Muscle of back (tissue), 3 donors: ENCODE measurements at regions not wholly inside any gene's neighbourhood (a gene's known extent, or its start where the extent isn't known, plus 50 kb on each side); places are given as distances from the start of the nearest gene placed in this dataset.

Experiments
- DNase-seq, 3 donors: peaks; one replicate each; pipeline versions ENCODE4 v3.0.0 to v3.0.0-alpha.2; 2013

- no peak for DNase-seq
These were observed 51.4 kb upstream of the ITM2B start for GRCh38 chr13:48181482-48182145.

DNA sequence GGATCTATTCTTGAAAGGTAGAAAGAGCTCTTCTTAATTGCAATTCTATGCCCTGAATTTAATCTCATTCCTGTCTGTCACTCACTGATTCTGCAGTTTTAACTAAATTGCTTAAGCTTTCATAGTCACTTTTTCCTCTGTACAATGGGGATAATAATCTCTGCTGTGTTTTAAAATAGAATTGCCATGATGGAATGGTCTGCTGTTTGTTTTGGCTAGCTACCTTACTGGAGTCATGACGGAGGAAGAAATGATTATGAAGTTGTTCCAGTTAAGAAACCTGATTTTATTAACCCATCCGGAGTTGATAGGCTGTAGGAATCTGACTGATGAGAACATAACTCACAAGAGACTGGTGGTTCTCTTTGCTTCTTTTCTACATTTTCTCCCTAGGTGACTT is 54.9 kb upstream of the ITM2B start:
- DNase-seq, result no peak

DNA sequence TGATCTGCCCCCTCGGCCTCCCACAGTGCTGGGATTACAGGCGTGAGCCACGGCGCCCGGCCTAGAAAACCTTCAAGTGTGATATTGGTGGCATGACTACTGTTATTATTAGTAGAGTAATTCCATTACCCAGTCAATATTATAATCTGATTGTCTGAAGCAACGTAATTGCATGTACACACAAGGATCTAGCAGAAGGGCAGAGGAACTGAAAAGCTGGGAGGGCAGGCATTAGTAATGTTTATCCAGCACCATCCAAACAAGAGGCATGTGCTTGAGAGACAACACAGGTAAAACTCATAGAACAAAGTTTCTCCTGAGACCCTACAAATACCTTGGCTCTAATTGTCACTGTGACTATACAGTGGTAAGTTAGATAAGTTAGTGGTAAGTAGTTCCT is 56.2 kb upstream of the ITM2B start:
- DNase-seq, result no peak

DNA sequence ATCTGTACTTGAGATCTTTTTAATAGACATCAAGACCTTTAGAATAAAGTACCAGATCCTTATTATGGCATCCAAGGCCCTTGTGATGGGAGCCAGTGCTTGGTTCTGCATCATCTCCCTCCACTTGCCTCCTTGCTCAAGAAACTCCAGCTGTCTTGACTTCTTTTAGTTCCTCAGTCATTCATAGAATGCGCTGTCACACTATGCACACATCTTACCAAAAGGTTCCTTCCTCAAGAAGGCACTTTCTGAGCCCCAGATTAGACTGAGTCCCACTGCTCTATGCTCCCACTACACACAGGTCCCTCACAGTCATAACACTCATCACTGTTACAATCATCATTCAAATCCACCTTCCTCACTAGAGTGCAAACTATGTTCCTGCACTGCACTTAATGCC is 57.8 kb upstream of the ITM2B start:
- DNase-seq, result no peak

- no peak for DNase-seq
These were observed 65.1 kb upstream of the ITM2B start for GRCh38 chr13:48167866-48168265.

GRCh38 chr13:48165727-48166126 is 67.3 kb upstream of the ITM2B start:
- DNase-seq, result no peak

DNA sequence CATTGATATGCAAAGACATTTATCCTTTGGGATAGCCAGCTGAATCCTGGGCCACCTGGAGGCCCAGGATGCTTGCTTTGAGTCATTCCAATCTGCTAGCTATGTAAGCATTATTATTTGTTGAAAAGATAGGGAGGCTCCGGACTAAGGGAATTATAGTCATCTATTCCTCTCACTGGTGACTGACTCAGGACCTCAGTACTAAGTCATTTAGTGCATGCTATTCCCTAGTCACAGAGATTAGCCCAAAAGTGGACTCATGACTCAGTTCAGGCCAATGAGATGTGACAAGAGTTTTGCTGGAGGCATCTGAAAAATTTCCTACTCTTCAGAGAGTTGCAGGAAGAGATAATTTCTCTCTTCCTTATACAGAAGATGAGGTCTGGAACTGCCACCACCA is 67.9 kb upstream of the ITM2B start:
- DNase-seq, result no peak

GRCh38 chr13:48163061-48163460 is 68.2 kb upstream of the MED4 start:
- DNase-seq, result peak in 1 of 3 donors; percentile 35

DNA sequence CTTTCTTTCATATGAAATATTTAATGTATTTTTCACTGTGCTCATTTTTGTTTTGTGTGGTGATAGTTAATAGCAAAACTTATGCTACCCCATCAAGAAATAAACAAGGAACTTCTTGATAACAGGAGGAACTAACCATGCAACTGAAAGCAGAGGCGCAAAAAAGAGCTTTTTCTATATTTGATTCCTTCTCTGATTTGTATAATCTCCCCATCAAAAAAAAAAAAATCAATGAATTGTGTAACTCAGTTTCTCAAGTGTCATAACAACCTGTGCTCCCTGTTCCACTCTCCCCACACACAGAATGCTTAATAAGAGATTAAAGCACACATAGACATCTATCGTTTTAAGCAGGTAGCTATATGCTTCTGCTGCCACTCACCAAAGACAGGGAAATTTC is 67.3 kb upstream of the MED4 start:
- no peak for DNase-seq

DNA sequence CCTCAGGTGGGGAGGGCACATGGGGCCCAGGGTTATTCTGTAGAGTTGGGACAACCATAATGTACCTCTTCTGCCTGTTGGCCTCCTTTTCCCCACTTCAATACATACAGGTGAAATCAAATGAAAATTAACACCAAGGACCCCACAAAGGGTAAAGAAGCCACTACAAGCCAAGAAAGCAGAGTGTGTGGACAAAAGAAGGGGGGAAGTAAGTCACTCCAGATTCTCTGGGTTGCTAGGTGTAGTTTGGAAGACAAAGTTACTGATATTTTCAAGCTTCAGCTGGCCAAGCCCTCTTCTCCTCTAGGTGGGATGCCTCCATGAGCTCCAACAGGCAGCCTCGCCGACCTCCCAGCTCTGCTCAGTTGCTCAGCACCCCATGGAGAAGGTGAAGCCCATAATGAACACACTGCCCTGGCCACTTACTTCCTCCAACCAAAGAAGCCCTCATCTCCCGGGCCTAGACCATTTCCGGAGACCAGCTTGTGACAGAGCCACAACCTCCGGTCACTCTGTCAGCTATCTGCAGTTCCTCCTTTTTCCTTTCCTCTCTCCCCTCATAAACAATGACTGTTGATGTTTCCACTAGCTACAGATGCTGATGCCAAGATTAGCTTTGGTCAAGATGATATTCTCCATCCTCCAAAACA is 66.8 kb upstream of the MED4 start:
- DNase-seq, result peak in 2 of 3 donors; percentile 27 to 52

DNA sequence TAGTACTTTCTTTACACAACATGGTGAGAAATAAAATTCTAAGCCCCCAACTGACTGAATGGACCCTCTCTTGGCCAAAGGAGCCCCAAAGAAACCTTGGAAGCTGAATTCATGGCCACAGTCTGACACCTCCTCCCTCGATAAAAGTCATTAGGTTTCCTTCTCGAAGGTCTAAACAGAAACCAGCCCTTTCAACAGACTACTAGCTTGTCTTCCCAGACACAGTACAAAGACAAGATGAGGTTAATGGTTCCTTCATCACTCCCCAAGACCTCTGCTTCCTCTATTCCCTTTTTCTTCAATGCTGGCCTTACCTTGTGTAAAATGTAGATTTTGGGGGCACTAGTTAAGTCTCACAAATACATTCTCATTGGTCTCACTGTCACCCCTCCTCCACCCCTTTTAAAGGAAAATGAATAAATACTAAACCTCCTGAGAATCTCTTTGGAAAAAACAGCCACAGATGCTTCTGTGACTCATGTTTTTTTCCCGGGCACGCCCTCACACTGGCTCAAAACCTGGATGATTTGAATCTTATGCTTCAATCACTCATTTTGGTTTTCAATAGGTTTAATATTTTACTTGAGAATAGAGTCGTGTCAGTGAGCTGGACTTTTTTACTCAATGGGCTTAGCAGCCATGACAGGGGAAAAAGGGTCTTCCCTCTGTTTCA is 65.8 kb upstream of the MED4 start:
- DNase-seq, result peak in 2 of 3 donors; percentile 33 to 42

DNA sequence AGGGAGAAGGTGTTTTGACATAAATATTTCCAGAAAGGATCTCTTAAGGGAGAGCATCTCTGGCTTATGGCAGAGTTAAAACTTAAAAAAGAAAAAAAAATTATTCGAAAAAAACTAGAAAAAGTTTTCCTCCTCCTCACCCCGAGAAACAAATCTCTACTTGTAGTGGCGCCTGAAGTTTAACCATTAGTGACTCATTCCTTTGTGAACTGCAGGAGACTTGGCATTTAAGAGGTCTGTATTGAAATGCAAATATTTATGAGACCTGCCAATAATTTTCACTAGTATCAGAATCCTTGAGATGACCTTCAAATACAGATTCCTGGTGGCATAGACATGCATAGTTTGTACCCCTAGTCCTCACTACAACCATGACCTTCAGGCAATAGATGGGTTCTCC is 64.9 kb upstream of the MED4 start:
- DNase-seq, result no peak

DNA sequence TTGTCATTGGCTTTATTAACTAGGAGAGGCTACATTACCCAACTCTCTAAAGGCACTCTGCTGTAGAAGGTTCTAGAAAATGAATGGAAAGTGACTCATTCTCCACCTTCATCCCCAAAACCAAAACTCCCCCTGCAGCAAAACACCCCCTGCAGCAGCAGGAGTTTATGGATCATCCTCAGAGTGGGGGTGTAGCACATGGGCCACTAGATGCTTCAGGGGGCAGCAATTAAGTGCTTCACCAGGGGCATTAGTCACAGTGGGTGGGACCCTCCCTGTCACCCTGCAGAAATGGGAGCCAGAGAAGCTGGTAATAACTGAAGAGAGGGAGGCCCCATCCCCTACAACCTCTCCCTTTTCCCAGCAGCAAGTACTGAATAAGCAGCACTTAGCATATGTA is 64.5 kb upstream of the MED4 start:
- no peak for DNase-seq

GRCh38 chr13:48158915-48159314 is 64.0 kb upstream of the MED4 start:
- no peak for DNase-seq

DNA sequence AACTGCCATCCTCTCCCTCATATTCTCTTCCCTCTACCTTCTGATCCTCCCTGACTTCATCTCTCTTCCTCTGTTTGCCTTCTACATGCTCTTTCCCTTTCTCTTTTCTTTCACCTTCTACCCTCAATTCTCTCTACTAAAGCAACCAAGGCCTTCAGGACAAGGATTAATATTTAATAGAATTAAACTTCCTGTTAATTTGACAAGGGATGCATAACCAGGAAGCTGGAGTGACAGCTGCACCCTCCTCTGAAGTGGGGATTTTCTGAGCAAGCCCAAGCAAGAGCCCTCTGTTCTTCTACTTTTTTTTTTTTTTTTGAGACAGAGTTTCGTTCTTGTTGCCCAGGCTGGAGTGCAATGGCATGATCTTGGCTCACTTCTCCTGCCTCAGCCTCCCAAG is 63.4 kb upstream of the MED4 start:
- no peak for DNase-seq

DNA sequence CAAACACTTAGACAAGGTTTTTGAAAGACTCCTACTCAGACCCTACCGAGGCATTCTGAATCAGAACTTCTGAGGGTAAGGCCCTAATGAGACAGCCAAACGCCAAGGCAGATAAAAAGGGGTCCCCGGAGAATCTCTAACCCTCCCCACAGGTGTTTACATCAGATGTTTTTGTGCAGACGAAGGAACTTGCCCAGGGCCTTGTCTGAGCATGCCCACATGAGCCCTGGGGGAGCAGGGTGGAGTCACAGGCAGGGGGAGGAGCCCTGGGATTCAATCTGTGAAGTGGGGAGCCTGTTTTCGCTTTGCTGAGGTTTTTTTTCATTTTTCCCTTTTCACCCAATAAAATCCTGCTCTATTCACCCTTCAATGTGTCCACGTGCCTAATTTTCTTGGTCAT is 61.6 kb upstream of the MED4 start:
- no peak for DNase-seq

- DNase-seq, result no peak
These were observed 60.9 kb upstream of the MED4 start for GRCh38 chr13:48155848-48156247.

GRCh38 chr13:48154671-48155070 is 59.8 kb upstream of the MED4 start:
- no peak for DNase-seq

GRCh38 chr13:48153186-48153585 is 58.3 kb upstream of the MED4 start:
- DNase-seq, result no peak

DNA sequence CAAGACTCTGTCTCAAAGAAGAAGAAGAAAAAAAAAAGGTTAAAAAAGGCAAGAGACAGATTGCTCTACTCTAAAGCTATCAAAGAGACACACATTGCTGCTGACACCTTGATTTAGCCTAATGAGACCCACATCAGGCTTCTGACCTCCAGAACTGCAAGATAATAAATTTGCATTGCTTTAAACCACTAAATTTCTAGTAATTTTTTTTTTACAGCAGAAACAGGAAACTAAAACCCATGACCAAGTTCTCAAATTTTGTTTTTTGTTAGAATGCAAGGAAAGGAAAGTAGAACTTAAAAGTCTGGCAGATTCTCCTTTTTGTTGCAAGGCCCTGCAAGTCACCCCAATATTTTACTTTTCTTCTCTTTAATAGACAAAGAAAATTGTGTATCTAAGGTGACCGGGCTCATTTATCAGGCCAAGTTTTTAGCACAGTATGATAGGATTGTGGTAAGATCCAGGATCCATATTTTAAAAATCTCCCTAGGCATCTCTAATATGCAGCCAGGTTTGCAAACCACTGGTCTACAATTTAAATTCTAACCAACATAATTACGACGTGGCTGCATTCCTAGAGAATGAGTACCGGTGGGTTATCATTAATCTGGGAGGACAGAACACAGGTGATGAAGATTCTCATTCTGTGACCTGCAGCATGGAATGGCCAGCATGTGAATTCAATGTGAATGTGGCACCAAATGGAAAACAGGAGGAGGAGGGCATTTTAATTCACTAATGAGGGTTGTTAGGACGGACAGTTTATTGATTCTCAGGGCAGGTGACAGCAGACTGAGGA is 56.7 kb upstream of the MED4 start:
- no peak for DNase-seq

- no peak for DNase-seq
These were observed 53.5 kb upstream of the MED4 start for GRCh38 chr13:48148454-48148853.

- DNase-seq, result no peak
These were observed 51.7 kb upstream of the MED4 start for GRCh38 chr13:48146636-48147035.

DNA sequence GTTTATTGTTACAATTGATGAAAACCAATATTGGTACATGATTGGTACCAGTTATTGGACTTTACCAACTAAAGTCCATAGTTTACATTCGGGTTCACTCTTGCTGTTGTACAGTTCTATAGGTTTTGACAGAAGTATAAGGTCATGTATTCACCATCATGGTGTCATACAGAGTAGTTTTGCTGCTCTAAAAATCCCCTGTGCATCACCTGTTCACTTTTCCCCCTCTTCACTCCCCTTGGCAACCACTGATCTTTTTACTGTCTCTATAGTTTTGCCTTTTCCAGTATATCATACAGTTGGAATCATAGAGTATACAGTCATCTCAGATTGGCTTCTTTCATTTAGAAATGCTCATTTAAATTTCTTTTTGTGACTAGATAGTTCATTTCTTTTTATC is 51.2 kb upstream of the MED4 start:
- DNase-seq, result no peak
